Kidney epithelial cell (primary cell): ENCODE measurements at regions not wholly inside any gene's neighbourhood (a gene's known extent, or its start where the extent isn't known, plus 50 kb on each side); places are given as distances from the start of the nearest gene placed in this dataset.

Experiments used
- DNase-seq: peaks from one replicate; pipeline ENCODE4 v3.0.0-alpha.2; 2010; ENCODE audit warnings: low read depth
- H3K27me3 ChIP-seq: 2 replicates; pipeline ENCODE4 v1.6.0; 2011; ENCODE audit warnings: low read length; ENCODE audit not compliant: control insufficient read depth, insufficient read depth
- H3K36me3 ChIP-seq: 2 replicates; pipeline ENCODE4 v1.5.1; 2011; ENCODE audit warnings: low read length; ENCODE audit not compliant: control insufficient read depth, insufficient read depth
- H3K4me3 ChIP-seq: 2 replicates; pipeline ENCODE4 v1.5.1; 2011; ENCODE audit warnings: low read depth, mild to moderate bottlenecking, control low read depth, low read length
- TF ChIP-seq, protein P1 (sequence below): IDR thresholded peaks from 2 replicates; pipeline ENCODE4 v1.5.1; 2011; ENCODE audit warnings: mild to moderate bottlenecking, moderate library complexity, low read length, control low read depth, inconsistent platforms; ENCODE audit not compliant: insufficient read depth, poor library complexity, severe bottlenecking

- no peaks in the 10 kb centered on the region for H3K27me3 ChIP-seq
- DNase-seq = peak; percentile 77
- TF ChIP-seq, protein P1, sequence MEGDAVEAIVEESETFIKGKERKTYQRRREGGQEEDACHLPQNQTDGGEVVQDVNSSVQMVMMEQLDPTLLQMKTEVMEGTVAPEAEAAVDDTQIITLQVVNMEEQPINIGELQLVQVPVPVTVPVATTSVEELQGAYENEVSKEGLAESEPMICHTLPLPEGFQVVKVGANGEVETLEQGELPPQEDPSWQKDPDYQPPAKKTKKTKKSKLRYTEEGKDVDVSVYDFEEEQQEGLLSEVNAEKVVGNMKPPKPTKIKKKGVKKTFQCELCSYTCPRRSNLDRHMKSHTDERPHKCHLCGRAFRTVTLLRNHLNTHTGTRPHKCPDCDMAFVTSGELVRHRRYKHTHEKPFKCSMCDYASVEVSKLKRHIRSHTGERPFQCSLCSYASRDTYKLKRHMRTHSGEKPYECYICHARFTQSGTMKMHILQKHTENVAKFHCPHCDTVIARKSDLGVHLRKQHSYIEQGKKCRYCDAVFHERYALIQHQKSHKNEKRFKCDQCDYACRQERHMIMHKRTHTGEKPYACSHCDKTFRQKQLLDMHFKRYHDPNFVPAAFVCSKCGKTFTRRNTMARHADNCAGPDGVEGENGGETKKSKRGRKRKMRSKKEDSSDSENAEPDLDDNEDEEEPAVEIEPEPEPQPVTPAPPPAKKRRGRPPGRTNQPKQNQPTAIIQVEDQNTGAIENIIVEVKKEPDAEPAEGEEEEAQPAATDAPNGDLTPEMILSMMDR = no peak
- H3K36me3 ChIP-seq = no peaks in the 10 kb centered on the region
- no peak overlapping the region for H3K4me3 ChIP-seq
Observed at GRCh38 chr11:29184939-29185890, 831.6 kb downstream of the KCNA4 start.

- DNase-seq = no peak
- no peaks in the 10 kb centered on the region for H3K36me3 ChIP-seq
- TF ChIP-seq, protein P1 = no peak
- H3K4me3 ChIP-seq = no peak overlapping the region
- no peaks in the 10 kb centered on the region for H3K27me3 ChIP-seq
Observed at GRCh38 chr11:29183301-29183700, 833.5 kb downstream of the KCNA4 start.

GRCh38 chr11:29173660-29174062, 843.2 kb downstream of the KCNA4 start:
- Histone ChIP-seq H3K36me3 (no peaks in the 10 kb centered on the region), H3K27me3 (no peaks in the 10 kb centered on the region), H3K4me3 (no peak overlapping the region)
- TF ChIP-seq, protein P1 = no peak
- peak; percentile 28 for DNase-seq

GRCh38 chr11:29171360-29171950, 845.4 kb downstream of the KCNA4 start:
- H3K4me3 ChIP-seq = no peak overlapping the region
- no peaks in the 10 kb centered on the region for H3K27me3 ChIP-seq
- no peaks in the 10 kb centered on the region for H3K36me3 ChIP-seq
- TF ChIP-seq, protein P1 = no peak
- DNase-seq = no peak

- Histone ChIP-seq H3K27me3 (no peaks in the 10 kb centered on the region), H3K4me3 (no peak overlapping the region), H3K36me3 (no peaks in the 10 kb centered on the region)
- TF ChIP-seq, protein P1 = no peak
- no peak for DNase-seq
Observed at GRCh38 chr11:29166306-29166705, 850.5 kb downstream of the KCNA4 start.

GRCh38 chr11:29163231-29163630, 853.6 kb downstream of the KCNA4 start:
- Histone ChIP-seq H3K4me3 (no peak overlapping the region), H3K27me3 (no peaks in the 10 kb centered on the region), H3K36me3 (no peaks in the 10 kb centered on the region)
- no peak for DNase-seq
- TF ChIP-seq, protein P1 = no peak
